ENCODE measurements at regions not wholly inside any gene's neighbourhood (a gene's known extent, or its start where the extent isn't known, plus 50 kb on each side); places are given as distances from the start of the nearest gene placed in this dataset.

DNA sequence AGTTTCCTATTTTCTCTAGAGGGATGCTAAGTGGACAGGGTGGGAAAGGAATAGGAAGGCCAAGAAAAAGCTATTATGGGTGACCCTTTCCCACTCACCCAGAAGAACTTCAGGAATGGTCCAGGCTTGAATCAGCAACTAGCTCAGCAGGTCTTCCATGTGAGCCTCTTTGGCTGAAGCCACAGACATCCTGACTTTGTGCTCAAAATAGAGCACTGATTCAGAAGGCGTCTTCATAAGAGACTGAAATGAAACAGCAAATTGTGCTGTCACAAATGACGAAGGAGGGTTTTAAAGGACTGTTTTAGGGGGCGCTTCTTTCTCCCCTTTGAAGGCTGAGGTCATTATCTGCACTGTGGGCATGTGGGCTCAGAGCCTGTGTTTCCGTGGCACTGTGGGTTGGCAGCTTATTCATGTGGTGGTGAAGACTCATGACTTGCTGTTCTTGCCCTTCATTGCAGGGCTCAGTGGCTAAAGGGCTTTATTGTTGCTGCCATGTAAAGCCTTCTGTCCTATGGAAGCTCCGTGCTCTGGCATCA is 65.8 kb upstream of the NFIL3 start:
- BruUV-seq (replicated peaks), result no TSS peak
- Histone ChIP-seq H3K27me3 (replicated peaks; ENCODE audit: control insufficient read depth, insufficient read depth, low read length) (no peaks in the 10 kb centered on the region), H3K36me3 (ENCODE audit: control insufficient read depth, insufficient read depth, low read length) (no peaks in the 10 kb centered on the region), H3K4me1 (no peaks in the 10 kb centered on the region), H3K9me3 (no peaks in the 10 kb centered on the region), H3K4me3 (ENCODE audit: low read depth, low read length) (no peak overlapping the region)
- intact Hi-C loops (cut with micrococcal nuclease; ENCODE audit: unreplicated experiment), result no loop called here
- Mint-ChIP-seq H3K4me1 (ENCODE audit: low read depth, unreplicated experiment) (no peaks in the 10 kb centered on the region), H3K4me3 (ENCODE audit: unreplicated experiment) (no peak overlapping the region), H3K36me3 (ENCODE audit: insufficient read depth, unreplicated experiment) (no peaks in the 10 kb centered on the region), H3K27ac (ENCODE audit: unreplicated experiment) (no peak overlapping the region), H3K9me3 (ENCODE audit: unreplicated experiment) (no peaks in the 10 kb centered on the region), H3K27me3 (ENCODE audit: insufficient read depth, unreplicated experiment) (no peaks in the 10 kb centered on the region)
- POLR2A ChIA-PET, result no interaction called here
- TF ChIP-seq, protein P1, sequence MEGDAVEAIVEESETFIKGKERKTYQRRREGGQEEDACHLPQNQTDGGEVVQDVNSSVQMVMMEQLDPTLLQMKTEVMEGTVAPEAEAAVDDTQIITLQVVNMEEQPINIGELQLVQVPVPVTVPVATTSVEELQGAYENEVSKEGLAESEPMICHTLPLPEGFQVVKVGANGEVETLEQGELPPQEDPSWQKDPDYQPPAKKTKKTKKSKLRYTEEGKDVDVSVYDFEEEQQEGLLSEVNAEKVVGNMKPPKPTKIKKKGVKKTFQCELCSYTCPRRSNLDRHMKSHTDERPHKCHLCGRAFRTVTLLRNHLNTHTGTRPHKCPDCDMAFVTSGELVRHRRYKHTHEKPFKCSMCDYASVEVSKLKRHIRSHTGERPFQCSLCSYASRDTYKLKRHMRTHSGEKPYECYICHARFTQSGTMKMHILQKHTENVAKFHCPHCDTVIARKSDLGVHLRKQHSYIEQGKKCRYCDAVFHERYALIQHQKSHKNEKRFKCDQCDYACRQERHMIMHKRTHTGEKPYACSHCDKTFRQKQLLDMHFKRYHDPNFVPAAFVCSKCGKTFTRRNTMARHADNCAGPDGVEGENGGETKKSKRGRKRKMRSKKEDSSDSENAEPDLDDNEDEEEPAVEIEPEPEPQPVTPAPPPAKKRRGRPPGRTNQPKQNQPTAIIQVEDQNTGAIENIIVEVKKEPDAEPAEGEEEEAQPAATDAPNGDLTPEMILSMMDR (IDR thresholded peaks at IDR 0.05; ENCODE audit: insufficient read depth in 1 of 2, low read depth in 1 of 2, low read length in 1 of 2, severe bottlenecking in 1 of 2, unreplicated experiment in 1 of 2), result no peak
- no peak for DNase-seq
- CTCF ChIA-PET, result no interaction called here

DNA sequence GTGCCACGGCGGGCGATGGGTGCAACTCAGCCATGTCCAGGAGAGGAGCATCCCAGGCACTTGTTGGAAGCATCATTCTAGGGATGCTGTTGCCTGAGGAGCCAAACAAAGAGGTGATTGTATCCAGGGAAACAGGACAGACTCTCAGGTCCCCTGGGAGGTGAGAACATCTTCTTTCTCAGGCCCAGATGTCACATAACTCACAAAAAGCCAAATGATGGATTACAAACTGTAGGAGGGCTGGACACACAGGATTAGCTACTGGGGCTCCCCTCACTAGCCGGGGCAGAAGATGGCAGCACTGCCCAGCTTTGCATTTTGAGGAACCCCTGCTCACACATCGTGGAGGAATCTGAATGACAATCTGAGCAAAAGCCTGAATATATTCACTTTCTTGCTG is 64.7 kb upstream of the NFIL3 start:
- Histone ChIP-seq H3K27me3 (replicated peaks; ENCODE audit: control insufficient read depth, insufficient read depth, low read length) (no peaks in the 10 kb centered on the region), H3K4me3 (ENCODE audit: low read depth, low read length) (no peak overlapping the region), H3K36me3 (ENCODE audit: control insufficient read depth, insufficient read depth, low read length) (no peaks in the 10 kb centered on the region), H3K9me3 (no peaks in the 10 kb centered on the region), H3K4me1 (no peaks in the 10 kb centered on the region)
- Mint-ChIP-seq H3K9me3 (ENCODE audit: unreplicated experiment) (no peaks in the 10 kb centered on the region), H3K4me1 (ENCODE audit: low read depth, unreplicated experiment) (no peaks in the 10 kb centered on the region), H3K4me3 (ENCODE audit: unreplicated experiment) (no peak overlapping the region), H3K36me3 (ENCODE audit: insufficient read depth, unreplicated experiment) (no peaks in the 10 kb centered on the region), H3K27ac (ENCODE audit: unreplicated experiment) (no peak overlapping the region), H3K27me3 (ENCODE audit: insufficient read depth, unreplicated experiment) (no peaks in the 10 kb centered on the region)
- no TSS peak for BruUV-seq (replicated peaks)
- DNase-seq, result no peak
- TF ChIP-seq, protein P1 (IDR thresholded peaks at IDR 0.05; ENCODE audit: insufficient read depth in 1 of 2, low read depth in 1 of 2, low read length in 1 of 2, severe bottlenecking in 1 of 2, unreplicated experiment in 1 of 2), result no peak
- ChIA-PET CTCF (no interaction called here), POLR2A (no interaction called here)
- intact Hi-C loops (cut with micrococcal nuclease; ENCODE audit: unreplicated experiment), result no loop called here

DNA sequence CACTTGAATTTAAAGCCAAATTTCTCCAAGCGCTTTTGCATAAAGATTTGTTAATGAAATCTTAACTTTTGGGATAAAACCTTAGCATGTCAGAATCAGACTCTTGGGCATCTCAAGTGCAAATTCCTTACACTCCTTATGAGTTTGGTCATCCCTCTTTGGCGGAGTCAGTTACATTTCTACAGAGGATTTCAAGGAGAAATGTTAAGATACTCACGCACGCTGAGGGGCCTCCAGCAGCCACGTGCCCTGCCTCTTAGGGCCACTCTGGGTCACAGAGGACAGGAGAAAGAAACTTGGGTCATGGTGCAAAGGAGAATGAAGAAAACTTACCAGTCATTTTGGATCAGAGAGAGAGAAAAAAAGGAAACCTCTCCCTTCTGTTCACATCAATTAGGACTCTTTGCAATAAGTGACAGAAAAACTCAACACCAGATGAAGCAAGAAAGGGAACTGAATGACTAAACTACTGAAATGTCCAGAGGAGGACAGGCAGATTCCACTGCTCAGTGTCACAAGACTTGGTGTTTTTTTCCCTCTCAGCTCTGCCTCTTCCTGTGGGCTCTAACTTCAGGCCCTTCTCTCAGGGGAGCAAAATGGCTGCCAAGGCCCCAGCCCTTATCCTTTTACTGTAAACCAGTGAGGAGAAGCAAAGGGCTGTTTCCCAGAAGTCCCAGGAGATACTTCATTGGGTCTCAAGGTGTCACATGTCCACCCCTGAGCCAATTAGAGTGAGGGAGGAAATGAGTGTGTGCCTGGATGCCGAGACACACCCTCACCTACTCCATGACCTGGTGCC is 63.3 kb upstream of the NFIL3 start:
- no peak overlapping the region for H3K27ac Mint-ChIP-seq (ENCODE audit: unreplicated experiment)
- no peaks in the 10 kb centered on the region for H3K36me3 Mint-ChIP-seq (ENCODE audit: insufficient read depth, unreplicated experiment)
- no peak for DNase-seq
- H3K36me3 ChIP-seq (ENCODE audit: control insufficient read depth, insufficient read depth, low read length), result no peaks in the 10 kb centered on the region
- CTCF ChIA-PET, result no interaction called here
- H3K4me3 ChIP-seq (ENCODE audit: low read depth, low read length), result no peak overlapping the region
- no peaks in the 10 kb centered on the region for H3K9me3 Mint-ChIP-seq (ENCODE audit: unreplicated experiment)
- H3K4me1 Mint-ChIP-seq (ENCODE audit: low read depth, unreplicated experiment), result no peaks in the 10 kb centered on the region
- no TSS peak for BruUV-seq (replicated peaks)
- H3K27me3 ChIP-seq (replicated peaks; ENCODE audit: control insufficient read depth, insufficient read depth, low read length), result no peaks in the 10 kb centered on the region
- TF ChIP-seq, protein P1 (IDR thresholded peaks at IDR 0.05; ENCODE audit: insufficient read depth in 1 of 2, low read depth in 1 of 2, low read length in 1 of 2, severe bottlenecking in 1 of 2, unreplicated experiment in 1 of 2), result no peak
- no peak overlapping the region for H3K4me3 Mint-ChIP-seq (ENCODE audit: unreplicated experiment)
- intact Hi-C loops (cut with micrococcal nuclease; ENCODE audit: unreplicated experiment), result no loop called here
- H3K27me3 Mint-ChIP-seq (ENCODE audit: insufficient read depth, unreplicated experiment), result no peaks in the 10 kb centered on the region
- H3K4me1 ChIP-seq, result no peaks in the 10 kb centered on the region
- no peaks in the 10 kb centered on the region for H3K9me3 ChIP-seq
- POLR2A ChIA-PET, result no interaction called here
